OCI-LY7 (cell line): ENCODE measurements at regions not wholly inside any gene's neighbourhood (a gene's known extent, or its start where the extent isn't known, plus 50 kb on each side); places are given as distances from the start of the nearest gene placed in this dataset.

Source experiments
- EZH2phosphoT487 ChIP-seq: fragments of 200-600 bp; sonication (generic); IDR thresholded peaks from 2 replicates; pipeline ENCODE4 v1.6.1; 2018; ENCODE audit warnings: low read depth, borderline replicate concordance, mild to moderate bottlenecking, mixed run types, antibody characterized with exemption, low read length, moderate library complexity, mixed read lengths
- TF ChIP-seq, protein P1 (sequence below): fragments of 200-600 bp; sonication (generic); conservative IDR thresholded peaks from 2 replicates; pipeline ENCODE4 v1.5.1; 2014; ENCODE audit warnings: mild to moderate bottlenecking, antibody characterized with exemption, low read length, moderate library complexity, mixed read lengths

DNA sequence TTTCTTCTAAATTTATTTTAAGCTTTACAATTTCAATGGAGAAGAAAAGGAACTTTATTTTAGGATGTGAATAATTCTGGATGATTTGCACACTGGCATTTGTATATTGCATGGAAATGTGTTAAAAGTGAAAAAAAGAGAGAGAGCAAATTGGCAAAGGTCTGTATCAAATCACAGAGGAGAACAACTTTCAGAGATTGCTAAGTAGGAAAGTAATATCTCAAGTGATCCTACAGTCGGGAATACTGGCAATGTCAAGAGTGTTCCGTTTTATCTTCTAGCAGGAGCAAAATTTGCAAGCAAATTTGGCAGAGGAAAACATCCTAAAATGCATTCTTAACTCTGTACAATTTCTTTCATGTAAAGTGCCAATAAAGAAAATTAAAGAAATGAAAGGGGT, 97.1 kb upstream of the TMC3 start:
- TF ChIP-seq, protein P1, sequence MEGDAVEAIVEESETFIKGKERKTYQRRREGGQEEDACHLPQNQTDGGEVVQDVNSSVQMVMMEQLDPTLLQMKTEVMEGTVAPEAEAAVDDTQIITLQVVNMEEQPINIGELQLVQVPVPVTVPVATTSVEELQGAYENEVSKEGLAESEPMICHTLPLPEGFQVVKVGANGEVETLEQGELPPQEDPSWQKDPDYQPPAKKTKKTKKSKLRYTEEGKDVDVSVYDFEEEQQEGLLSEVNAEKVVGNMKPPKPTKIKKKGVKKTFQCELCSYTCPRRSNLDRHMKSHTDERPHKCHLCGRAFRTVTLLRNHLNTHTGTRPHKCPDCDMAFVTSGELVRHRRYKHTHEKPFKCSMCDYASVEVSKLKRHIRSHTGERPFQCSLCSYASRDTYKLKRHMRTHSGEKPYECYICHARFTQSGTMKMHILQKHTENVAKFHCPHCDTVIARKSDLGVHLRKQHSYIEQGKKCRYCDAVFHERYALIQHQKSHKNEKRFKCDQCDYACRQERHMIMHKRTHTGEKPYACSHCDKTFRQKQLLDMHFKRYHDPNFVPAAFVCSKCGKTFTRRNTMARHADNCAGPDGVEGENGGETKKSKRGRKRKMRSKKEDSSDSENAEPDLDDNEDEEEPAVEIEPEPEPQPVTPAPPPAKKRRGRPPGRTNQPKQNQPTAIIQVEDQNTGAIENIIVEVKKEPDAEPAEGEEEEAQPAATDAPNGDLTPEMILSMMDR: no peak
- no peak for TF ChIP-seq EZH2phosphoT487
